Ureter (tissue), 1 donor: ENCODE measurements at regions not wholly inside any gene's neighbourhood (a gene's known extent, or its start where the extent isn't known, plus 50 kb on each side); places are given as distances from the start of the nearest gene placed in this dataset.
"Not testable (repeated sequence)": the region's sequence is repeated elsewhere in the genome, so short reads cannot be mapped to it uniquely, and the experiment has no call there.

Experiments used
- DNase-seq: peaks from one replicate; pipeline ENCODE4 v3.0.0-alpha.2; 2020; ENCODE audit warnings: low spot score
- donor health status: DM: yes; HTN: yes; CAD: no.

DNA sequence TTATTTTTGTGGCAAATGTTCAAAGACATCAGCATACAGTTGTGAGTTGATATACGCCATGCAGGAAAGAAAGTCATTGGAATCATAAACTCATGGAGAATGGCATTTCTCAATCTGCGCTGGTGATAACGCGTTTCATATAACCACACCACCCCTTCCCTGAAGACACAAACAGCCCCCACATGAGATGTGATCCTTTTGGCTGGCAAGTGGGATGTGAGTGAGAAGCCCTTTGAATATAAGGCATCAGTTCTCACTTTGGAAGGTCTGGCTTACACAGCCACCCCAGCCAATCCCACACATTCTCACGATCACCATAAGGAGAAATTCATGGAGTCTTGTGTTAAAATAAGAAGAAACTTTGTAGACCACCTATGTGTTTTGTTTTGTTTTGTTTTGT lies 725.0 kb downstream of the PRELID2 start:
- DNase-seq: no peak

GRCh38 chr5:145105384-145105783 lies 729.8 kb downstream of the PRELID2 start:
- no peak for DNase-seq

- no peak for DNase-seq
Observed at GRCh38 chr5:145104106-145104505, 731.0 kb downstream of the PRELID2 start.

GRCh38 chr5:145101246-145101645 lies 733.9 kb downstream of the PRELID2 start:
- no peak for DNase-seq

- DNase-seq: no peak
Observed at GRCh38 chr5:145090115-145090514, 745.0 kb downstream of the PRELID2 start.

GRCh38 chr5:145084834-145085233 lies 750.3 kb downstream of the PRELID2 start:
- no peak for DNase-seq

DNA sequence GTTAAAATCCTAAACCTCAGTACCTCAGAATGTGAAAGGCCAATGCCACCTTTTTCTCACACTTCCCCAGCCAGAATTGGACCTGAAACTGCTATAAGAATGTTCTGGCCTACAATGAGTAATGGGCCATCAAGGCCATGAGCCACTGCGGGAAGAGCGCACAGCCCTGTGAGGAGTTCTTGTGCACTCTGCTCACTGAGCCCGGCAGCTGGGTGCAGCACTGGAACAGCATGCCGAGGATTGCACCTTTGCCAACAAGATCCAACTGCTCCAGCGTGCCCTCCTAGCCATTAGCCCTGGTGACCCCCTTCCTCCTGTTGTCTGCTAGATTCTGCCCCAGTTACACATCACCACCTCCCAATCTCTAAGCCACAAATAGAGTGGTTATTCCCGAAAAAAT lies 758.1 kb downstream of the PRELID2 start:
- no peak for DNase-seq

DNA sequence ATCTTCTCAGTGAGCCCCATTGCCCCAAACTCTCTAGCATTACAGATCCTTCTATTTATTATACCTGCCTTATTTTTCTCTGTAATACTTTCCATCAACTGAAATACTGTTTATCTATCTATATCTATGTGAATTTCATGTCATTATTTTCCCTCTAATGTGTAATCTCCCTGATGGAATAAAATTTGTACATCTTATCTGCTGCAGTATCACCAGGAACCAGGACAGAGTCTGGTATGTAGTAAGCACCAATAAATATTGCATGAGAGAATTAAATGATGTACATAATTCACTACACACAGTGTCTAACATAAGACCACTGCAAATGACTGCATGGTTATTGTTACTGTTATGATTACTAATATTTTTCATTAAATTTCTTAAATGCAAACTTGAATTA lies 759.1 kb downstream of the PRELID2 start:
- no peak for DNase-seq

- DNase-seq: no peak
Observed at GRCh38 chr5:145072889-145073288, 762.3 kb downstream of the PRELID2 start.

DNA sequence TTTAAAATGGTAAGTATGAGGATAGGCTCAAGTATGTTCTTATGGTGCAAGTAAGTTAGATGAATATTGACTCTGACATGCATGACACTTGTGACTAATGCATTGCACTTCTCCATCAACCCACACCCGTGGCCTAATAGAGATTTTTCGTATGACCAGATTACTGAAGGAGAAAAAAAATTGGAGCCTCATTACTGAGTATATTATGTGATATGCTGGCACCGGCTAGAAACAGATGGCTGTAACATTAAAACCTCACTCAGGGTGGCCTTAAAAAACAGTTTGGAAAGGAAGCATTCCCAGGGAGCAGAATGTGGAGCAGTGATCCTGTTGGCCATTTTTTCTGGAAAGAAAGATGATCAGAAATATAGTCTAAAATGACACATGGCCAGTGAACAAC lies 766.4 kb downstream of the PRELID2 start:
- DNase-seq: no peak

- DNase-seq: no peak
Observed at GRCh38 chr5:145062280-145063062, 772.7 kb downstream of the PRELID2 start.

GRCh38 chr5:145056800-145057199 lies 778.3 kb downstream of the PRELID2 start:
- no peak for DNase-seq

GRCh38 chr5:145050181-145050580 lies 785.0 kb downstream of the PRELID2 start:
- no peak for DNase-seq

- no peak for DNase-seq
Observed at GRCh38 chr5:145044970-145045369, 790.2 kb downstream of the PRELID2 start.

DNA sequence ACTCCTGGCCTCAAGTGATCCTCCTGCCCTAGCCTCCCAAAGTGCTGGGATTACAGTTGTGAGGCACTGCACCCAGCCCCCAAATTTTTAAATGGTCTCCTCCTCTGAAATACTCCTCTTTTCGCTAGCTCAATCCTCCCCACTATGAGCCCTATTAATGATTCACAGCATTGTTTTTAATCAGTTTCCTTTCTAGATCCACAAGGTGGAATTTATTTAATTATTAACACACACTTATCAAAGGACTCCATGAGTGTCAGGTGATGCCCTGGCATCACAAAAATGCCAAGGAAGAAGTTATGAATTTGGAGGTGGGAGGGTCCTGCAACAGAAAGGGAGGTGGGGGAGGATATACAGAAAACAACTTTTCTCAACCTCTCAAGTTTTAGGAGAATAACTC lies 806.5 kb downstream of the PRELID2 start:
- DNase-seq: no peak

- DNase-seq: no peak
Observed at GRCh38 chr5:145027286-145027685, 807.9 kb downstream of the PRELID2 start.

- no peak for DNase-seq
Observed at GRCh38 chr5:145025775-145026174, 809.4 kb downstream of the PRELID2 start.

DNA sequence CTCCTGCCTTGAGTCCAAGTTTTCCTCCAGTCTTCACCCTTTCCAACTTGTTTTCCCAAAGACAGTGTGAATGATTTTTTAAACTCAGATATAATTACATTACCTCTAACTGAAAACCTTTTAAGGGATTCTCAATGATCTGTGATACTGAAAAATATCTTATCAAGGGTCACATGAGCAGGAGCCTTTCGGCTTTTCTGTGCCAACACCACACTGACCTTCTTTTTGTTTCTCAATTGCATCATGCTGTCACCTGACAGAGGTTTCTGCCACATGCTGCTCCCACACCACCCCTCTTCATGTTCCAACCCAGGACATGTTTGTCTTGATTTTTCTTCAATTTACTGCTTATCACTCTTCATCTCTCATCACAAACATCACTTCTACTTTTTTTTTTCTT lies 820.0 kb downstream of the PRELID2 start:
- no peak for DNase-seq

- no peak for DNase-seq
Observed at GRCh38 chr5:145014109-145014508, 821.0 kb downstream of the PRELID2 start.

- DNase-seq: no peak
Observed at GRCh38 chr5:145010834-145011233, 824.3 kb downstream of the PRELID2 start.

GRCh38 chr5:145008876-145009530 lies 826.1 kb downstream of the PRELID2 start:
- no peak for DNase-seq

- not testable (repeated sequence) for DNase-seq
Observed at GRCh38 chr5:144994356-144994755, 823.7 kb downstream of the KCTD16 start.

- no peak for DNase-seq
Observed at GRCh38 chr5:144983101-144983500, 812.4 kb downstream of the KCTD16 start.
